ENCODE measurements at regions not wholly inside any gene's neighbourhood (a gene's known extent, or its start where the extent isn't known, plus 50 kb on each side); places are given as distances from the start of the nearest gene placed in this dataset.

GRCh38 chr9:17907779-17908508 is 329.1 kb downstream of the SH3GL2 start:
- H3K27ac ChIP-seq = no peak overlapping the region
- no peak for TF ChIP-seq ZFX (IDR thresholded peaks at IDR 0.05)
- TF ChIP-seq CTCF (conservative IDR thresholded peaks at IDR 0.05) = no peak

GRCh38 chr9:17926246-17926645 is 347.4 kb downstream of the SH3GL2 start:
- TF ChIP-seq ZFX (IDR thresholded peaks at IDR 0.05) = no peak
- TF ChIP-seq CTCF (conservative IDR thresholded peaks at IDR 0.05) = no peak
- no peak overlapping the region for H3K27ac ChIP-seq

- no peak overlapping the region for H3K27ac ChIP-seq
- no peak for TF ChIP-seq ZFX (IDR thresholded peaks at IDR 0.05)
- TF ChIP-seq CTCF (conservative IDR thresholded peaks at IDR 0.05) = no peak
These were observed 348.8 kb downstream of the SH3GL2 start for GRCh38 chr9:17927616-17928015.

- TF ChIP-seq CTCF (conservative IDR thresholded peaks at IDR 0.05) (no peak), ZFX (IDR thresholded peaks at IDR 0.05) (no peak)
- no peak overlapping the region for H3K27ac ChIP-seq
These were observed 349.4 kb downstream of the SH3GL2 start for GRCh38 chr9:17928228-17928627.

- TF ChIP-seq ZFX (IDR thresholded peaks at IDR 0.05) = no peak
- no peak for TF ChIP-seq CTCF (conservative IDR thresholded peaks at IDR 0.05)
- H3K27ac ChIP-seq = no peak overlapping the region
These were observed 349.9 kb downstream of the SH3GL2 start for GRCh38 chr9:17928768-17929167.

- TF ChIP-seq CTCF (conservative IDR thresholded peaks at IDR 0.05) (no peak), ZFX (IDR thresholded peaks at IDR 0.05) (no peak)
- no peak overlapping the region for H3K27ac ChIP-seq
These were observed 350.6 kb downstream of the SH3GL2 start for GRCh38 chr9:17929506-17929905.

GRCh38 chr9:17930071-17930470 is 351.2 kb downstream of the SH3GL2 start:
- no peak overlapping the region for H3K27ac ChIP-seq
- no peak for TF ChIP-seq ZFX (IDR thresholded peaks at IDR 0.05)
- no peak for TF ChIP-seq CTCF (conservative IDR thresholded peaks at IDR 0.05)

Data from C4-2B (cell line).